Thoracic aorta (tissue), 2 donors: ENCODE measurements at regions not wholly inside any gene's neighbourhood (a gene's known extent, or its start where the extent isn't known, plus 50 kb on each side); places are given as distances from the start of the nearest gene placed in this dataset.

ENCODE experiments used
- ATAC-seq: fragments of 150-250 bp; one replicate; pipeline ENCODE4 v1.8.0; 2017; ENCODE audit warnings: low read depth; ENCODE audit not compliant: insufficient number of reproducible peaks, low FRiP score
- DNase-seq: peaks from one replicate; pipeline ENCODE4 v3.0.0-alpha.2; 2020; ENCODE audit warnings: low spot score
- H3K27ac ChIP-seq, 2 donors: fragments of 200-600 bp; sonication (generic); 1 replicate in 1 of 2; 2 replicates in 1 of 2; pipeline ENCODE4 v1.5.1; 2016; ENCODE audit warnings: mild to moderate bottlenecking in 2 of 2, moderate library complexity in 2 of 2
- H3K27me3 ChIP-seq: fragments of 200-600 bp; sonication (generic); replicated peaks from 2 replicates; pipeline ENCODE4 v1.6.0; 2016; ENCODE audit warnings: mild to moderate bottlenecking; ENCODE audit not compliant: insufficient read depth
- H3K36me3 ChIP-seq: fragments of 200-600 bp; sonication (generic); one replicate; pipeline ENCODE4 v1.5.1; 2016
- H3K4me1 ChIP-seq, 2 donors: fragments of 200-600 bp; sonication (generic); 1 replicate in 1 of 2; 2 replicates in 1 of 2; pipeline versions ENCODE4 v1.5.1 to v1.6.0; 2016; ENCODE audit warnings: low read depth in 2 of 2, mild to moderate bottlenecking in 1 of 2; ENCODE audit not compliant: control insufficient read depth in 1 of 2
- H3K4me3 ChIP-seq: fragments of 200-600 bp; sonication (generic); 2 replicates; pipeline ENCODE4 v1.5.1; 2016; ENCODE audit warnings: mild to moderate bottlenecking
- H3K9me3 ChIP-seq: fragments of 200-600 bp; sonication (generic); 2 replicates; pipeline ENCODE4 v1.5.1; 2016
- CTCF ChIP-seq: fragments of 200-600 bp; sonication (generic); IDR thresholded peaks from one replicate; pipeline ENCODE4 v1.5.1; 2019; ENCODE audit warnings: antibody characterized with exemption

- no peak for ATAC-seq
- H3K36me3 ChIP-seq: no peaks in the 10 kb centered on the region
- no peak overlapping the region for H3K4me3 ChIP-seq
- H3K27ac ChIP-seq: no peak overlapping the region
- no peaks in the 10 kb centered on the region for H3K4me1 ChIP-seq
- no peaks in the 10 kb centered on the region for H3K9me3 ChIP-seq
- no peak for TF ChIP-seq CTCF
- H3K27me3 ChIP-seq: no peaks in the 10 kb centered on the region
- no peak for DNase-seq
These were observed 252.7 kb upstream of the PITRM1 start for GRCh38 chr10:3425261-3425660.

DNA sequence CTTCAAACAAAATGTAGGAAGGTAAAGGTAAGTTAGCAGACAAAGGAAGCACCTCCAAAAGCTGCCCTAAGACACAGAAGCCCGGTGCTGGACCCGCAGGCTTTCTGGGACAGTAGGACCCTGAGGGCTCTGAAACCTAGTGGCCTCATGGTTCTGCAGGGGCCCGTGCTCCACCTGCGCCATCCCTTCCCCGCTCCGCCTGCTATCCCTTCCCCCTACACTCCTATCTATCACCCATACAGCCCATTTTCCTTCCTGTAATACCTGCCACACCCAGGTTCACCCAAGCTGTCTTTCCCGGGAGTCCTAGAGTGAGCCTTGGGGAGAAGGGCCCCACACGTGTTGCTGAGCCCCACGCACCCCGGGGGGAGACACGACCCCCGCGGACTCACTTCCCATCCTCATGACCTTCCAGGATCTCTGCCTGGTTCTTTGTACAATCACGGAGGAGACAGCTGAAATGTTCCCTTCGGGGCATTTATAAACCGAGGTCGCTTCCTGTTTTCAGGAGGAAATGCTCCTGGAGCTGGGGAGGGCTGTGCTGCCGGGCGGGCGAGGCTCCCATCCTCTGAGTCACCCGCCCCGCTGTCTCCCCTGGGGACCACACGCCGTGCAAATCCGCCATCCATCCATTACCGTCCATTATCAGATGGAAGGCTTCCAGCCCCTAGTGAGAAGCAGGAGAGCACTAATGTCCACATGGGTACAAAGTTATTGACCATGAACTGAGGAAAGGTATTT, 251.7 kb upstream of the PITRM1 start:
- H3K4me3 ChIP-seq: no peak overlapping the region
- H3K27me3 ChIP-seq: no peaks in the 10 kb centered on the region
- ATAC-seq (no peak), DNase-seq (no peak)
- TF ChIP-seq CTCF: no peak
- H3K9me3 ChIP-seq: no peaks in the 10 kb centered on the region
- H3K27ac ChIP-seq: no peak overlapping the region
- no peaks in the 10 kb centered on the region for H3K36me3 ChIP-seq
- H3K4me1 ChIP-seq: no peaks in the 10 kb centered on the region

- Histone ChIP-seq H3K4me1 (peaks cover 4 to 7% of the 10 kb centered on the region in 2 donors), H3K4me3 (no peak overlapping the region), H3K27me3 (no peaks in the 10 kb centered on the region), H3K36me3 (no peaks in the 10 kb centered on the region), H3K27ac (no peak overlapping the region), H3K9me3 (no peaks in the 10 kb centered on the region)
- DNase-seq (no peak), ATAC-seq (no peak)
- no peak for TF ChIP-seq CTCF
These were observed 250.8 kb upstream of the PITRM1 start for GRCh38 chr10:3423384-3423783.

DNA sequence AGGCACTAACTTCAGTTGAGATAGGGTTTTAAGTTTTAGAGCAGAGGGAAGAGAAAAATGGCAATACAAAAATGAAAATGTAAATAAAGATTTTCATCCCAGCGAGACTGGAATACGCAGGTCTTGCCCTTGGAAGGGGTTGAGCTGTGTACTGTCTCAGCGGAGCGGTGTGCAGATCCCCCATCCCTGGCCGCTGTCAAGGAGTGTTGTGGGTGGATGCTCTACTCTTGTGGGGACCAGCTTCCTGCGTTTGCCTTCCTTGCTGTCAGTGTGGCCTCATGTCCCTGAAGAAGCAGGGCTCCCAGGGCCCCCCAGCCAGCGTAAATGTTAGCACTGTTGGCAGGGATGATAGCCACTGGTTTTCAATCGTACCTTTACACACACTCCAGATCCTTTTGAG, 249.7 kb upstream of the PITRM1 start:
- TF ChIP-seq CTCF: no peak
- Histone ChIP-seq H3K27me3 (no peaks in the 10 kb centered on the region), H3K36me3 (no peaks in the 10 kb centered on the region), H3K4me1 (peaks cover 4 to 13% of the 10 kb centered on the region in 2 donors), H3K27ac (no peak overlapping the region), H3K9me3 (no peaks in the 10 kb centered on the region), H3K4me3 (no peak overlapping the region)
- DNase-seq (no peak), ATAC-seq (no peak)

DNA sequence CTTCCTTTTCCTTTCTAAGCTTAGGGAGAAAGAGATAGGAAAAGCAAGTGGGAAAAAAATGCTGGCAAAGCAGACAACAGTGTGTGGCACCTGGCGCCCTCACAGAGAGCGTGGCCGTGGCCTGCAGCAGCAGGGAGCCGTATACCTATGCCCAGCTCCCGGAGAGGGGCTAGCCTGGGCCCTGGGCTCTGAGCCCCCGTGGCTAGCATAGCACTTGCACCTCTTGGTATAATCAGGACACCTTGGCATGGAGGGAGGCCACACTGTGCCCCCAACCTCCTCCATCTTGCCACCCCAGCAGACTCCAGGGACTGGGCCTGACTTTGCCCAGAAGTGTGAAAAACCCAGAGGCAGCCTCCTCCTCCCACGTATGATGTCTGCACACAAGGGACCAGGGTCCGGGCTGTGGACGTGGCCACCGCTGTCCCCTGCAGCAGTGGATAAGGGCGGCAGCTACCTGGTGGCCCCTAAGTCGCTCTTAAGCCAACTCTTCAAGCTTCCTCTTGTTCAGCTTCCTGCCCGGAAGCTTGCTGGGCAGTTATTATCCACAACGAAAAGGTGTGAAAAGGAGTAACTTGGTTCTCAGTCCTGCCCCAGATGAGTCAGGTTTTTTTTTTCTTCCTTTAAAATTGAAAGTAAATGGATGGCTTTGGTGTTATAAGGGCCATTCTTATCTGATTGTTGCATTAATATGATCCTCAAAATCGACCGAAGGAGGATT, 249.1 kb upstream of the PITRM1 start:
- Histone ChIP-seq H3K27me3 (no peaks in the 10 kb centered on the region), H3K27ac (no peak overlapping the region), H3K9me3 (no peaks in the 10 kb centered on the region), H3K4me3 (no peak overlapping the region), H3K36me3 (no peaks in the 10 kb centered on the region), H3K4me1 (peaks cover 4 to 13% of the 10 kb centered on the region in 2 donors)
- ATAC-seq: no peak
- TF ChIP-seq CTCF: no peak
- no peak for DNase-seq
